HG03354 (cell line): ENCODE measurements at regions not wholly inside any gene's neighbourhood (a gene's known extent, or its start where the extent isn't known, plus 50 kb on each side); places are given as distances from the start of the nearest gene placed in this dataset.
"Not testable (repeated sequence)": the region's sequence is repeated elsewhere in the genome, so short reads cannot be mapped to it uniquely, and the experiment has no call there.

Experiments used
- ATAC-seq: cut with Tn5 transposase; IDR thresholded peaks from one replicate; pipeline ENCODE4 v1.9.1; 2021; ENCODE audit warnings: mild to moderate bottlenecking; ENCODE audit not compliant: unreplicated experiment, poor library complexity, severe bottlenecking

DNA sequence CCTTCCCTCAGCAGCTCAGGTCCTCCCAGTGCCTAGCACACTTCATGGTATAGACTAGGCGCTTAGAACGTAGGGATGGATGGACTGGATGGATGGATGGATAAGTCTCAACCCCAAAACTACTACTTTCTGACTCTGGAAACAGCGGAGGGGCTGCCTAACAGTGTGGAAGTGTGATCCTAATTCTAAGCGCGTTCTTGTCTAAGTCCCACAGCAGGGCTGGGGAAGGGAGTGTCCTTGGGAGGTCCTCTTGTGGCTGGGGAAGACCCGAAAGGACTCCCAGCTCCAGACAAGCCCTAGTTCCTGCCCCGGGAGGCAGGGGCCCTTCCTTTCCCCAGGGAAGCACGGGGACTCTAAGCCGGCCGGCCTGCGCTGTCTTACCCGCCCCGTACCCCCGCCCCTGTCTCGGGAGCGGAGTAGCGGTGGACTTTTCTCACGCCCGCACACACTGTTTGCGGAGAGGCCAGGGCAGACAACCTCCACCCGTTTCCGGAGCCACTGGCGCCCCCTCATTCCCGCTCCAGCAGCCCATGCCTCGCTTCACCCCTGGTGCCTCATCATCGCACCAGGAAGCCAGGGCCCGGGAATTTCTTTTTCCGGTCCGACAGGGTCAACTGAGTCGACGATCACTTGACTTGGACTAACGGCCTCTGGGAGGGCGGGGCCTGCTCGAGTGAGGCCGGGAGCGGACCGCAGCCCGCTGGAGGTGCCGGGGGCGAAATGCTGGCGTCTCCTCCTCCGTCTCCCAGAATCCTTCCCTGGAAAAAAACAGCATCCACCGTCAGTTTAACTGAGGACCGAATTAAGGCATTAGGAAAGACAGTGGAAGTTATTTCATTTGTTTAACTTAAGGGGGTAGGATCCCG lies 133.3 kb downstream of the TBC1D2B start:
- no peak for ATAC-seq

DNA sequence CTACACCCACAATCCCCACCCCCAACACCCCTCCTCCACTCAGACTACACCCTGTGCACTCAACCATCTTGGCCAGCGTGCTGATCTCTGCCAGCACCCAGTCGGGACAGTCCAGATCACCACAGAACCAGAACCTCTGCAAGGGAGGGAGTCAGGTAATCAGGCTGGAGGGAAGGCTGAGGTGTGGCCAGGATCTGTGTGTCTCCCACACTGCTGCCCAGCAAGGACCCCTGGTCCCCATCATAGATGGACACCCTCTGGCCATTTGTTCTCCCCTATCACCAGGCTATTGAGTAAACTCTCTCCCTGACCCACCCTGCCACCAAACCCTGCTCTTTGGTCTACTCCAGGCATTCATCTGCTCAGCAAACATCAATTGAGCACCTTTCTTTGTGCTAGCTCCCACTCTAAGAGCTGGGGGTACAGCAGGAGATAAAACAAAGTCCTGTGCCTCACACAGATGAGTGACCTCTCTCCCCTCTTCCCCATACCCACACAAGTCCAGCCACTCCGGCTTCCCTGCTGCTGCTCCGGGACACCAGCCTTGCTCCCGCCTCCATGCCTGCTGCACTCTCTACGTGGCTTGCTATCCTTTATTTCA lies 134.8 kb downstream of the TBC1D2B start:
- ATAC-seq: no peak

DNA sequence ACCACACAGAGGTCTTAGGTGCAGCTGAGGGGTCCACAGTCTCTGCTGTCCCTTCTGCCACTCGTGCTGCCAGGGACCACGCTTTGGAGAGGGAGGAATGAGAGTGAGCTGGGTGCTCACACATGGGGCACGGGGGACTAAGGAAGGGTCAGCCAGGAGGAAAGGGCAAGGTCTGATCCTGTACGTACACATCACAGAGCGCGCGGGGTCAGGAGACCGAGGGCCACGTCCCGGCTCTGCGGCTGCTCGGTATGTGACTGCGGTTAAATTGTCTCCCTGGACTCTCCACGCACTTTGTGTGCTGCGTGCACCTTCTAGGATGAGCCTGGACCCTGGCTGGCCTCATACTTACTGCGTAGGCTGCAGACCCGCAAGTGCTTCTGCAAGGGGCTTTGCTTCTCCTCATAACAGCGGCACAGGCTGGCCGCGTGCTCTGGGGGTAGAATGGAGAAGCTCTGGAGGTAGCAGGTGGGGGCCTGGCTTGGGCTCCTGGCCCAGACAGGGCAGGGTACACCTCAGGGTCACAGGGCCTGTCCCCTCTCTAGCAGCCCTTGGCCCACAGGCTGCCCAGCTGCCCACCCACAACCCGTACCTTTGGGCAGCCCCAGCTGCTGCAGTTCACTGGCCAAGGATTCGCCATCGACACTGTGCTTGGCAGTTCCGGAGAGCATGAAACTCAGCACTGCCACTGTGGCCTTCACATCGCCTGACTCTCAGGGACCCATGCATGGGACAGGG lies 136.3 kb downstream of the TBC1D2B start:
- not testable (repeated sequence) for ATAC-seq

GRCh38 chr15:77940381-77940947 lies 137.0 kb downstream of the TBC1D2B start:
- no peak for ATAC-seq

DNA sequence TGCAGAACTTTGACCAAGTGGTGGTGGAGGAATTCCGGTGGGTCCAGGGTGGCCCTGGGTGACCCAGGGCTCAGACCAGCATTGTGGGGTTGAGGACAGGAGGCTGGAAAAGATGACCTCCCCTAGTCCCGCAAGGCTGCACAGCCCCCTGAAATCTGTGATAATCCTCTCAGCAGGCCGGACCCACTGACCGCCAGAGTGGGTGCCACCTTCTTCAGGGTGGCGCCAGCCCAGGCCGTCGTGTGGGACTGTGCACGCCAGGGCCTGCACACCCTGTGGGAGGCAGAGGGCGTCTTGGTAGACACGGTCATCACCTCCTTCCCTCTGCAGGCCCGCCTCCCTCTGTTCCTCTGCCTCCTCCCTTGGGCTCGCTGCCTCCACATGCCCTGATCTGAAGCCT lies 137.7 kb downstream of the TBC1D2B start:
- no peak for ATAC-seq

DNA sequence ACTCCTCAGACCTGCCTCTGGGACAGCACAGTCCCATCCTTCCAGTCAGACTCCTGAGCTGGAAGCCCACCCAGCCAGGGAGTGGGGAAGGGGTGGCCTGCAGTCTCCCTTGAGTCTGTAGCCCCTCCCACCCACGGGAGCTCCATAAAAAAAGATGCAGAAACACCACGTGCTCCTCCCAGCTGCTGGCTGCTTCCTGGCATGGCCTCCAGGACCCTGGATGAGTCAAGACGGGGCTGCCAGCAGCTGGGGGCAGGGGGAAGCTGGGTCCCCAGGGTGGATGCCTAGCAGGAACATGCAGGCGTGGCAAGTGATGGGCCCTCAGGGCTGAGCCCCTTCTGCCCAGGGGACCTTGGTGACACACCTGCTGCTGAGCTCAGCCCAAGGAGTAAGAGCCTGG lies 138.5 kb downstream of the TBC1D2B start:
- ATAC-seq: not testable (repeated sequence)

- ATAC-seq: not testable (repeated sequence)
Measured at GRCh38 chr15:77938546-77938945, 139.0 kb downstream of the TBC1D2B start.

DNA sequence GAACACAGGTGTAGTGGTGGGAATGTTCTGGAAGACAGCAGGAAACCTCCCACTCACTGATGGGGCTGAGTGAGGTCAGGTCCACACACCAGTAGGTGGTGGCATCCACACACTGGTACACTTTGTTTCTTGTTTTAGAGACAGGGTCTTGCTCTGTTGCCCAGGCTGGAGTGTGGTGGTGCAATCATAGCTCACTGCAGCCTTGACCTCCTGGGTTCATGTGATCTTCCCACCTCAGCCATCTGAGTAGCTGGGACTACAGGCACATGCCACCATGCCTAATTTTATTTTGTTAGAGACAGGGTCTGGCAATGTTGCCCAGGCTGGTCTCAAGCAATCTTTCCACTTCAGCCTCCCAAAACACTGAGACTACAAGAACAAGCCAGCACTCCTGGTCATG lies 140.9 kb downstream of the TBC1D2B start:
- not testable (repeated sequence) for ATAC-seq

DNA sequence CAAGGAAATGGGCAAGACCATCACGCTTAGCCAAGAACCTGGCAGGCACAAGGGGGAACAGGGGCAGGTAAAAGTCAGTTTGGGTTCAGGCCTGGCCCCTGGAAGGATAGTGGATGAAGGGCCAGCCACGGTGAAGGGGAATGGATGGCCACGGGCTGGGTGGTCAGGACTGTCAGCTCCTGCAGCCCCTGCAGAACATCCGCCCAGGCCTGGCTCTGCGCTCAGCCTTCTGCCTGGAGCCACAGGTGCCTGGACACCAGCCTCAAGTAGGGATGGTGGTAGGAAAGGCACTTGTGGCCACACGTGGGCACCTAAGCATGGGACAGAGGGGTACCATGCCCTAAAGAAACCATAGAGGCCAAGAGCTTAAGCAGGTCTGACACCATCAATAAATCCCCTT lies 143.0 kb downstream of the TBC1D2B start:
- not testable (repeated sequence) for ATAC-seq

DNA sequence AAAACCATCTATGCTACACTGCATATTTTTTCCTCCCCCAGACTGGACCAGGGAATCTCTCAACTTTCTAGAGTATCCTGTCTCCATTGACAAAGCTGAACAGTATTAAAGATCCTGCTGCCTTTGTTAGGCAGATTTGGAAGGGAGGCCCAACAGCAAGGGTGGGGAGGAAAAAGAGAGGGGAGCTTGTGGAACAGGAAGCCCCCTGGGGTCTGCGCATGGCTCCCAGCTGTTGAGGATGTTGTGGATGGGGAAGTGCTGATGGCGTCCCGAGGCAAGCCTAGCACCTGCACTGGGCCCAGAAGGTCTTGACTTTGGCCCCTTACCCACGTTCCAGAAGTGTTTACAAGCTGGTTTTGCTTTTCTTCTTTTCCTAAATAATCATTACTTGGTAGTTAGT lies 146.6 kb downstream of the TBC1D2B start:
- not testable (repeated sequence) for ATAC-seq

- not testable (repeated sequence) for ATAC-seq
Measured at GRCh38 chr15:77930490-77930889, 147.0 kb downstream of the TBC1D2B start.

GRCh38 chr15:77926789-77927188 lies 150.7 kb downstream of the TBC1D2B start:
- ATAC-seq: not testable (repeated sequence)

GRCh38 chr15:77926296-77926695 lies 151.2 kb downstream of the TBC1D2B start:
- not testable (repeated sequence) for ATAC-seq

DNA sequence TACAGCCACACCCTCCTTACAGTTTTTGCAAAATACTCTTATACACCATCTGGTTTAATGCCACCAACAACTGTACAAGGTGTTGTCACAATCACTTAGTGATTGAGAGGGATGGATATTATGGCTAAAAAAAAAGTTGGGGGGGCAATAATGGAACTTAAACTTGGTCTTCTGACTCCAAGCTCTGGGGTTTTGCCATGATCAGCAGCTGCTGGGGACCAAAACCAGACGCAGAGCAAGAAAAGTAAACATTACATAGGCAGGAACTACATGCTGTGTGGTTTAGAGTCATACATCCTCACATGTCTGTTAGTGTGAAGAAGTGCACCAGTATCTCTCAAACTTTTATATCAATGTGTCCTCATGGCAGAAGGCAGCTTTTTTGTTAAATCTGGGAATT lies 152.4 kb downstream of the TBC1D2B start:
- ATAC-seq: not testable (repeated sequence)

- ATAC-seq: no peak
Measured at GRCh38 chr15:77921664-77922063, 155.8 kb downstream of the TBC1D2B start.

DNA sequence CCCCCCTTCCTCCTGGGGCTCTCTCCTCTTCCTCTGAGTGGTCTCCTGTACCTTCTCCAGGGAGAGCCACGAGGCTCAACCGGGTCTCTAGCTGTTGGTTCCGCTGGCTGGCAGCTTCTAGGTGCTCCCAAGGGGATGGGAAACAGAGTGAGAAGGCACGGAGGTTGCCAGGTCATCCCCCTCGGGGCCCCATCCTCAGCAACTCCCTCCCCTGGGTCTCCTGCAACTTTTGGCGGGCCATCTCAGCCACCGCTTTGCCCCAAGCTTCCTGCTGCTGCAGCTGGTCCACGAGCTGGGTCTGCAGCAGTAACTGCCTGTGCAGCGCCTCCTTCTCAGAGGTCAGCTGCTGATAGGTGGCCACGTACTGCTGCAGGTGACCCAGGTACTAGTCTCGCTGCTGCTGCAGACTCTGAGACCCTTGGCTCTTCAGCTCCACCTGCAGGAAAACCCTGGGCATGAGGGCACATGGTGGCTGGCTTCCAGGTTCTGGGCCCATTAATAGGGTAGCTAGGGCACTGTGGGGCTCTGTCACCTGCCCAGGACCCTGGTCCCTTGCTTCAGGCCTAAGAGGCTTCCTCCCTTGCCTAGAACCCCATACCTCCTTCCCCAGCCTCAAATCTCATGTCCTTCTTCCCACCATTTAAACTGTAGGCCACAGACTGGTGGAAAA lies 160.4 kb downstream of the TBC1D2B start:
- not testable (repeated sequence) for ATAC-seq

- not testable (repeated sequence) for ATAC-seq
Measured at GRCh38 chr15:77915961-77916330, 161.6 kb downstream of the TBC1D2B start.

GRCh38 chr15:77915261-77915960 lies 162.1 kb downstream of the TBC1D2B start:
- no peak for ATAC-seq

- not testable (repeated sequence) for ATAC-seq
Measured at GRCh38 chr15:77914531-77914930, 163.0 kb downstream of the TBC1D2B start.
